GM23338 (cell line): ENCODE measurements at regions not wholly inside any gene's neighbourhood (a gene's known extent, or its start where the extent isn't known, plus 50 kb on each side); places are given as distances from the start of the nearest gene placed in this dataset.

Source experiments
- ATAC-seq: fragments of 200-7000 bp; cut with Tn5 transposase; 3 replicates; pipeline ENCODE4 v1.9.1; 2020
- DNase-seq: peaks from one replicate; pipeline ENCODE4 v3.0.0-alpha.2; 2015; ENCODE audit warnings: low spot score
- H2AFZ ChIP-seq: fragments of 200-600 bp; sonication (generic); 2 replicates; pipeline ENCODE4 v1.8.0; 2016; ENCODE audit warnings: antibody characterized with exemption, mild to moderate bottlenecking, moderate library complexity
- H3F3A ChIP-seq: fragments of 200-600 bp; sonication (generic); replicated peaks from 2 replicates; pipeline ENCODE4 v1.8.0; 2017; ENCODE audit warnings: antibody characterized with exemption, mixed run types, low read depth
- H3K27ac ChIP-seq: fragments of 200-600 bp; sonication (generic); 2 replicates; pipeline ENCODE4 v1.6.1; 2016; ENCODE audit warnings: low read depth
- H3K27me3 ChIP-seq: fragments of 200-600 bp; sonication (generic); 2 replicates; pipeline ENCODE4 v1.8.0; 2016; ENCODE audit warnings: mild to moderate bottlenecking, mixed run types, moderate library complexity; ENCODE audit not compliant: insufficient read depth
- H3K36me3 ChIP-seq: fragments of 200-600 bp; sonication (generic); 2 replicates; pipeline ENCODE4 v1.8.0; 2016; ENCODE audit warnings: mild to moderate bottlenecking; ENCODE audit not compliant: insufficient read depth
- H3K4me1 ChIP-seq: fragments of 200-600 bp; sonication (generic); 2 replicates; pipeline ENCODE4 v1.8.0; 2016; ENCODE audit warnings: mild to moderate bottlenecking, moderate library complexity; ENCODE audit not compliant: insufficient read depth
- H3K4me2 ChIP-seq: fragments of 200-600 bp; sonication (generic); 2 replicates; pipeline ENCODE4 v1.7.1; 2017; ENCODE audit warnings: mixed run types
- H3K4me3 ChIP-seq: fragments of 200-600 bp; sonication (generic); 2 replicates; pipeline ENCODE4 v1.6.1; 2016; ENCODE audit warnings: mixed run types
- H3K79me2 ChIP-seq: fragments of 200-600 bp; sonication (generic); replicated peaks from 2 replicates; pipeline ENCODE4 v1.8.0; 2017; ENCODE audit warnings: mild to moderate bottlenecking; ENCODE audit not compliant: insufficient read depth
- H3K9me2 ChIP-seq: fragments of 200-600 bp; sonication (generic); 2 replicates; pipeline ENCODE4 v1.8.0; 2017; ENCODE audit not compliant: insufficient read depth
- H4K20me1 ChIP-seq: fragments of 200-600 bp; sonication (generic); replicated peaks from 2 replicates; pipeline ENCODE4 v1.8.0; 2017; ENCODE audit warnings: mild to moderate bottlenecking; ENCODE audit not compliant: insufficient read depth
- H3K27ac Mint-ChIP-seq: 2 replicates; pipeline ENCODE4 v1.8.0; 2020; ENCODE audit warnings: inconsistent platforms, mild to moderate bottlenecking, moderate library complexity, mixed read lengths
- H3K27me3 Mint-ChIP-seq: 3 replicates; pipeline ENCODE4 v1.8.0; 2022; ENCODE audit warnings: low read depth, mild to moderate bottlenecking, moderate library complexity, mixed read lengths, inconsistent platforms; ENCODE audit not compliant: insufficient read depth, poor library complexity
- H3K36me3 Mint-ChIP-seq: 3 replicates; pipeline ENCODE4 v1.8.0; 2021; ENCODE audit warnings: low read depth, mild to moderate bottlenecking, inconsistent platforms, moderate library complexity, mixed read lengths
- H3K4me1 Mint-ChIP-seq: 3 replicates; pipeline ENCODE4 v1.8.0; 2020; ENCODE audit warnings: mild to moderate bottlenecking, inconsistent platforms, mixed read lengths
- H3K4me3 Mint-ChIP-seq: 3 replicates; pipeline ENCODE4 v1.8.0; 2021; ENCODE audit warnings: moderate library complexity, mild to moderate bottlenecking, inconsistent platforms, mixed read lengths
- H3K9me3 Mint-ChIP-seq: 3 replicates; pipeline ENCODE4 v1.8.0; 2020; ENCODE audit warnings: moderate library complexity, mild to moderate bottlenecking, inconsistent platforms, mixed read lengths
- CTCF ChIP-seq, 2 experiments: fragments of 200-600 bp in 1 of 2; sonication (generic) in 1 of 2; conservative IDR thresholded peaks; 2 replicates each; pipeline versions ENCODE4 v1.5.1 to v1.6.1; 2016 to 2017; ENCODE audit warnings: antibody characterized with exemption in 2 of 2, low read depth in 2 of 2, mild to moderate bottlenecking in 2 of 2, moderate library complexity in 1 of 2
- EZH2phosphoT487 ChIP-seq: fragments of 200-600 bp; sonication (generic); IDR thresholded peaks from one replicate; pipeline ENCODE4 v1.8.1; 2018; ENCODE audit warnings: antibody characterized with exemption; ENCODE audit not compliant: unreplicated experiment
- JUNB ChIP-seq: IDR thresholded peaks from one replicate; pipeline ENCODE4 v1.6.1; 2016; ENCODE audit warnings: antibody characterized with exemption; ENCODE audit not compliant: unreplicated experiment
- NANOG ChIP-seq: IDR thresholded peaks from 2 replicates; pipeline ENCODE4 v1.6.1; 2016; ENCODE audit warnings: antibody characterized with exemption, borderline replicate concordance
- POLR2AphosphoS5 ChIP-seq: IDR thresholded peaks from 2 replicates; pipeline ENCODE4 v1.6.1; 2016; ENCODE audit warnings: antibody characterized with exemption, low read depth
- REST ChIP-seq: IDR thresholded peaks from one replicate; pipeline ENCODE4 v1.6.1; 2018; ENCODE audit warnings: antibody characterized with exemption; ENCODE audit not compliant: unreplicated experiment
- STAT1 ChIP-seq: IDR thresholded peaks from one replicate; pipeline ENCODE4 v1.6.1; 2016; ENCODE audit warnings: antibody characterized with exemption; ENCODE audit not compliant: unreplicated experiment
- ZNF114 ChIP-seq: fragments of 250-450 bp; sonication (Bioruptor Pico); IDR thresholded peaks from 2 replicates; pipeline ENCODE4 v1.5.0; 2020; ENCODE audit warnings: mild to moderate bottlenecking, moderate library complexity
- ZNF331 ChIP-seq: fragments of 250-450 bp; sonication (Bioruptor Pico); IDR thresholded peaks from 2 replicates; pipeline ENCODE4 v1.5.0; 2020; ENCODE audit warnings: low read depth, mild to moderate bottlenecking, moderate library complexity

GRCh38 chrX:16023790-16024734 lies 99.3 kb upstream of the GRPR start:
- H3K9me2 ChIP-seq, result 0 out of 2 replicates have a peak, but pooled peaks cover 4% of the 10 kb centered on the region
- ATAC-seq (no peak), DNase-seq (no peak)
- TF ChIP-seq EZH2phosphoT487 (no peak), STAT1 (no peak), ZNF114 (CRISPR knock-in tag) (no peak), JUNB (no peak), ZNF331 (CRISPR knock-in tag) (no peak), CTCF (conservative IDR thresholded peaks at IDR 0.05; ENCODE audit: low read depth in 2 of 2) (no peak)
- H3K36me3 ChIP-seq, result no peaks in the 10 kb centered on the region
- H3K4me3 ChIP-seq, result no peak overlapping the region
- H3K27me3 ChIP-seq, result no peaks in the 10 kb centered on the region
- H2AFZ ChIP-seq, result no peak overlapping the region
- no peak overlapping the region for H3K27ac ChIP-seq
- Mint-ChIP-seq H3K36me3 (no peaks in the 10 kb centered on the region), H3K27ac (no peak overlapping the region), H3K4me1 (no peaks in the 10 kb centered on the region), H3K4me3 (no peak overlapping the region), H3K9me3 (no peaks in the 10 kb centered on the region), H3K27me3 (peaks cover 7% of the 10 kb centered on the region)
- H4K20me1 ChIP-seq, result no peaks in the 10 kb centered on the region
- H3F3A ChIP-seq, result no peaks in the 10 kb centered on the region
- no peaks in the 10 kb centered on the region for H3K79me2 ChIP-seq
- no peaks in the 10 kb centered on the region for H3K4me1 ChIP-seq
- H3K4me2 ChIP-seq, result no peak overlapping the region

GRCh38 chrX:16022580-16023200 lies 100.7 kb upstream of the GRPR start:
- Mint-ChIP-seq H3K4me1 (peaks cover 7% of the 10 kb centered on the region), H3K9me3 (no peaks in the 10 kb centered on the region), H3K4me3 (no peak overlapping the region), H3K27ac (no peak overlapping the region), H3K36me3 (no peaks in the 10 kb centered on the region), H3K27me3 (peaks cover 7% of the 10 kb centered on the region)
- Histone ChIP-seq H3K36me3 (no peaks in the 10 kb centered on the region), H3K4me3 (no peak overlapping the region), H2AFZ (no peak overlapping the region), H3F3A (no peaks in the 10 kb centered on the region), H3K27me3 (no peaks in the 10 kb centered on the region), H3K4me1 (peaks cover 7% of the 10 kb centered on the region), H3K79me2 (no peaks in the 10 kb centered on the region), H3K4me2 (no peak overlapping the region), H3K9me2 (0 out of 2 replicates have a peak, but pooled peaks cover 4% of the 10 kb centered on the region), H4K20me1 (no peaks in the 10 kb centered on the region), H3K27ac (no peak overlapping the region)
- ATAC-seq (no peak), DNase-seq (no peak)
- TF ChIP-seq POLR2AphosphoS5 (no peak), ZNF331 (CRISPR knock-in tag) (no peak), CTCF (conservative IDR thresholded peaks at IDR 0.05; ENCODE audit: low read depth in 2 of 2) (no peak), JUNB (no peak), NANOG (no peak), REST (no peak)
